HG03575 (cell line): ENCODE measurements at regions not wholly inside any gene's neighbourhood (a gene's known extent, or its start where the extent isn't known, plus 50 kb on each side); places are given as distances from the start of the nearest gene placed in this dataset.
A peak's percentile ranks its signal among the peaks of the same experiment; 100 is the strongest.
"Not testable (repeated sequence)": the region's sequence is repeated elsewhere in the genome, so short reads cannot be mapped to it uniquely, and the experiment has no call there.

Experiments
- ATAC-seq: cut with Tn5 transposase; IDR thresholded peaks from one replicate; pipeline ENCODE4 v1.9.1; 2021; ENCODE audit not compliant: unreplicated experiment, insufficient number of reproducible peaks, low FRiP score; ENCODE audit errors: extremely low read depth

GRCh38 chr4:3941735-3942522 is 175.7 kb downstream of the ADRA2C start:
- not testable (repeated sequence) for ATAC-seq

DNA sequence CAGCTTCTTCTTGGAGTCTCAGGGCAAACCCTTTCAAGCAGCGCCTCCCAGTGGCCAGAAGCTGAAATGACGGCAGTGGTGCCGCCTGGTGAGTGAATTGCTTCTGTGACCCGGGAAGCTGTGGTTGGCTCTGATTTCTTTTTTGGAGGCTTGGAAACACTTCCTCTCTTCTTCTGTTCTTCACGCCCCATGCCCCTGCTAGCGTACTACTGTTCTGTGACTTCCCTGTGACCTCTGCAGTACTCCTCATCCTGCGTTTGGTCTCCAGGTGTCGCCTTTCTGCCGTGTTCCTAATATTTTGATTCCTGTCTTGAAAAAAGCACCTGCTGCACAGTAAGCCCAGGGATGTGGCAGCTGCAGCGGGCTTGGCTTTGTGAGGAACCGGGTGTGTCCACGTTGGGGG is 176.4 kb downstream of the ADRA2C start:
- ATAC-seq, result not testable (repeated sequence)

DNA sequence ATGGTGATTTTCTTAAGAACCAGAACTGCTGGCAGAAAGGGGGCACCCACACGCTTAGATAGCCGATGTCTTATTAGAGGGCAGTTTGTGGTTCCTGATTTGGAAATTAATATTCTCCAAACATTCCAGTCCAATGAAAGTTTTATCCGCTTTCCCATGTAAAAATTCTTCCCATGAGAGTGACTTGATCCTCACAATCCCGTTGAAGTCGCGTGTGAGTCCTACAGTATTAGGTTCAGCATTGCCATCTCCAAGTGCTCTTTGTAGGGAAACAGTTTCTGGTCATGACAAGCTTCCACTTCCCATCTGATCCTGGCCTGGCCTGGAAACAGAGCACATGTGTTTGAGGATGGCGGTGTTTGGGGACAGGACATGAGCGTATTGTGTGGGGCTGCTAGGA is 176.9 kb downstream of the ADRA2C start:
- not testable (repeated sequence) for ATAC-seq

DNA sequence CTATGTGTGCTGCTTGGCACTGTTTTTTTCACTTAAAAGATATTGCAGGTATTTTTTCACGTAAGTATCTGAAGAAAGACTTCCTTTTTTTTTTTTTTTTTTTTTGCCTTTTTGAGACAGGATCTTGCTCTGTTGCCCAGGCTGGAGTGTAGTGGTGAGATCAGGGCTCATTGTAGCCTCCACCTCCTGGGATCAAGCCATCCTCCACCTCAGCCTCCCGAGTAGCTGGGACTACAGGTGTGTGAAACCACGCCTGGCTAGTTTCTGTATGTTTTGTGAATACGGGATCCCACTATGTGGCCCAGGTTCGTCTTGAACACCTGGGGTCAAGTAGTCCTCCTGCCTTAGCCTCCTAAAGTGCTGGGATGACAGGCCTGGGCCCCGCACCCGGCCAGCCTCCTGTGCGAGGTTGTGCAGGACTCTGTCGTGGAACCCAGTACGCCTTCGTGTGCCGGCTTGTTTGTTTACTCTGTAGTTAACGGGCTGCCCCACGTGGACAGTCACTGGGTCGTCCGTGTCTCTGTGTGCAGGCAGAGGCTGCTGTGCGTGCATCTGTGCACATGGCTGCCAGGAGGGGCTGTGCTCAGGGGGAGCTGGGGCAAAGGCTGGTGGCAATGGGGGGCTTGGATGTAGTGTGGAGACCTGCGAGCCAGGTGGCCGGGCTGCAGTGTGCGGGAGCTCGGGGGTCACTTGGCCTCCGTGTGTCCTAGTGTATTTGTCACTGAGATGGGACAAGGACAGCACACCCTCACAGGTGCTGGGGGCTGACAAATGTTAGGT is 179.5 kb downstream of the ADRA2C start:
- ATAC-seq, result no peak

DNA sequence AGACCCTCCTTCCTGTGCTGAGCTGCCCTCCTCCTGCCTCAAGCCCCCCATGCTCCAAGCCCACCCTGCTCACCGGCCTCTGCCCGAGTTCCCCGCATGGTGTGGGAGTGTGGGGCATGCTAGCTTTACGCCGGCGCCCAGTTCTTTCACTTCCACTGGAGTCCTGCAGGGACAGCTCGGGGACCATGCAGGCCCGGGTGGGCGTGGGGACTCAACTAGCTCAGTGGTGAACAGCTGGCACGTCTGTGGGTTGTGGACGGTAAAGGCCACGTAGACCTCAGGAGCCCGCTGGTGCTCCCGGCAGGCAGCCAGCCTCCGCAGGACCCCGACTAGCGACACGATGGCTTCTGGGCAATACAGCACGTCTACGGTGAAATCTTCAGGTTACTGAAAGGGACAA is 180.4 kb downstream of the ADRA2C start:
- not testable (repeated sequence) for ATAC-seq

DNA sequence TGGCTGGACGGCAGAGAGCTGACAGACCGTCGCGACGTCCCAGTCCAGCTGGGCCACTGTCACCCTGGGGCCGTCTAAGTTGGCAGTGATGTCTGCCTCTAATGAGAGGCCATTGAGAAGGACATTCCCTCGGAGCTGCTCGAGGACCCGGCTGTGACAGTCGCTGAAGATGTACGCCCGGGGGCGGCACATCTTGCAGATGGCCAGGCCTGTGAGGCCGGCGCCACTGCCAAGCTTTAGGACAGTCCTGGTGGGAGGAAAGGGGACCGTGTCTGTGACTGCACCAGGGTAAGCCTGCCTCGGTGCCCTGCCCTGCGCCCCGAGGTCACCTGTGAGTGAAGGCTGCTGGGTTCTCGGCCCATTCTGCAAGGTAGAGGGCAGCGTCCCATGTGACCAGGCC is 181.6 kb downstream of the ADRA2C start:
- ATAC-seq, result not testable (repeated sequence)

DNA sequence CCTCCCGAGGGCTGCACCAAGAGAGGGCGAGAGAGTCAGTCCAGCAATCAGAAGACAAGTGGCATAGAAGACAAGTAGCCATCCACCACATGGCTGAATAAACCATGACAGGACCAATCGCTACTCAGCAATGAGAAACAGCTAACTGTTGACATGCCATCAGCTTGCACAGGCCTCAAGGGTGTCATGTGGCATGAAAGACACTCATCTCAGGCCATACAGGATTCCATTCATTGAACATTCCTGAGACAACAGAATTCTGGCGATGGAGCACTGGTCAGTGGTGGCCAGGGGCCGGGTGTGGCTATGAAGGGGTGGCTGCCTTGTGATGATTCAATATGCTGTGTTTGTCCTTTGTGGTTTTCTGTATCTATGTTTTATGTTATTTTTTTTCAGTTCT is 182.0 kb downstream of the ADRA2C start:
- ATAC-seq, result not testable (repeated sequence)

GRCh38 chr4:3949916-3950315 is 183.7 kb downstream of the ADRA2C start:
- ATAC-seq, result not testable (repeated sequence)

DNA sequence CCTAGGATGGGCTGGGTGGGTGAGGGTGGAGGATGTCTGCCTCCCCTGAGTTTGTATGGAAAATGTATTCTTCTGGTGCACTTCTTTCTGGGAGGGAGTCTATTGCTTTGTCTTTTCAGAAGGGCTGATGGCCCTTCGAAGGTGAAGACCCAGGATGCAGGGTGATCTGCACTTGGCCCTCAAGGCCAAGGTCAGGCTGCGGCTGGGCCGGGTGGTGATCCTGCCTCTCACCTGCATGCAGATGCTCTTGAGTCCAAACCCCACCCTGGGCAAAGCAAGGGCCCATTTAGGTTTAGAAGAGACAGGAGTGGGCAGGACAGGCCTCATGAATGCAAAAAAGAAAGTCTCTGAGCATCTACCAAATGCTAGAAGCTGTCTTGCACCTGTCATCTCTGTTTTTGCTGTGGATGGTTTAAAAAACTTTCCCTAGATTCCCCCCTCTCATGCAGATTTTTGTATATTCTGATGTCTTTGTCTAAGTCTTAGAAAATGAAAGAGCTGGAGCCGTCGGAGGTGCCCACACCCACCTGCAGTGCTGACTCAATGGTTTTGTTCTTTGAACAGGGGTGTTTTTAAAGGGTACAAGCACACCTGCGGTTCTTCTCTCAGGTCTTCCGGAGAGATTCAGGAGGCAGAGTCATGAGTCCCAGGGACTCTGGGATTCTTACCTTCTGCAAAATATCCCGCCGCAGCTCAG is 186.4 kb downstream of the ADRA2C start:
- not testable (repeated sequence) for ATAC-seq

- ATAC-seq, result not testable (repeated sequence)
Observed at GRCh38 chr4:3953140-3953489, 186.9 kb downstream of the ADRA2C start.

DNA sequence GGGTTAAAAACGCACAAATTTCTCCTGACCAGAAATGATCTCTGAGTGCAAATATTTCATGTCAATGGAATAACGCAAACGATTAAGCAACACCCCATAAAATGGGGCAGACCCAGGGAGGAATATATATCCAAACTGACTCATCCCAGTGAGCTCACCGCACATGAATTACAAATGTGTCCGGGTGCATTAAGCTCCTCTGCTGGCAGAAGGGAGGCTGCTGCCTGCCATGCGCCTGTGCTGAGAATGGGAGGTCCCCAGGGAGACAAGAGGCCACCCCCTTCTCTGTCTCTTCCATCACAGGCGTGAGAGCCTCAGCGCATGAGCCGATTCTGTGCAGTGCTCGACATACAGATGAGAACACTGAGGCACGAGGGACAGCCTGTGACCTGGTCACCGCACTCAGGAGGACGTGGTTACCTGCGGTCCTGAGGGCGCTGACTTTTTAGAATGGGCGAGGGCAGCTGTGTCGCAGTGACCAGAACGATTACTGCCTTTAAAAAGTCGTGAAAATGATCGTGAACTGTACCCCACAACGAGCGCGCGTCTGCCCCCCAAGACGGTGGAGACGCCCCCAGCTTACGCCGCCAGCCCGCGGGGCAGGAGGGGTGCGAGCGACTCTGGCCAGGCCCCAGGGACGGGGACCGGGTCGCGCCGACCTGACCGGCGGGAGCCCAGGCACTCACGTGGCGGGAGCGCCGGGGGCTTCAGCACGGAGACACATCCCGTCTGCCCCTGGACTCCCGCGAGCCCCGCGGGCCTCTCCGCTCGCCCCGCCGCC is 188.5 kb downstream of the ADRA2C start:
- not testable (repeated sequence) for ATAC-seq

DNA sequence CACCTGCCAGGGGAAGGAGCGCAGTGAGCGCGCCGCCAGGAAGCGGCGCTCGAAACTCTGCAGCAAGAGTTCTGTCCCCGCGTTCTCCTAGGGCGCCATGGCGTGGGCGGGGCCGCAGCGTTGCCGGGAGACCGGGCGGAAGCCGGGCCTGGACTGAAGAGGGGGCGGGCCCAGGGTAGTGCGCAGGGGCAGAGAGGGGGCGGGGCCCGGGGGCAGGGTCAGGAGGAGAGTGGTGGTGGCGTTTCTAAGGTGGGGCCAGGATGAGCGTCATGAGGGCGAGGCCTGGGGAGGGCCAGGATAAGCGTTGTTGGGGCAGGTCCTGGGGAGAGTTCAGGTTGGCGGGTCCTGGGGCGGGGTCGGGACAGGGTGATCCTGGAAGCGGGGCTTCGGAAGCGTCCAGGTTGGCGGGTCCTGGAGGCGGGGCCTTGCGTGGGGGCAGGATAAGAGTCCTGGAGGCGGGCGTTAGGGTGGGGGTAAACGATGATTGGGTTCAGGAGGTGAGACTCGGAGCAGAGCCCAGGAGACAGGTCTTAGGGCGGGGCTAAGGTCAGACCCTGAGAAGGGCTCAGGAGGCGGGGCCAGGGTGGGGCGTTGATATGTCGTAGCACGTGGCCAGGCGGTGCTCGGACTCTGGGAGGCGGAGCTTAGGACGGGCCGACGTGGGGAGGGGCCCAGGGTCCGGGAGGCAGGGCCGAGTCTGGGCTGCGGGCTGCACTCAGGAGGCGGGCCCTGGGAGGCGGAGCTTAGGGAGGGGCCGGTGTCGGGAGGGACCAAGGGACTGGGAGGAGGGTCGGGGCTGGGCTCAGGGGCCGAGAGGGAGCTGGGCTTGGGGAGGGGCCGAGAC is 189.4 kb downstream of the ADRA2C start:
- ATAC-seq, result peak; percentile 81

GRCh38 chr4:3956165-3956867 is 190.1 kb downstream of the ADRA2C start:
- not testable (repeated sequence) for ATAC-seq

DNA sequence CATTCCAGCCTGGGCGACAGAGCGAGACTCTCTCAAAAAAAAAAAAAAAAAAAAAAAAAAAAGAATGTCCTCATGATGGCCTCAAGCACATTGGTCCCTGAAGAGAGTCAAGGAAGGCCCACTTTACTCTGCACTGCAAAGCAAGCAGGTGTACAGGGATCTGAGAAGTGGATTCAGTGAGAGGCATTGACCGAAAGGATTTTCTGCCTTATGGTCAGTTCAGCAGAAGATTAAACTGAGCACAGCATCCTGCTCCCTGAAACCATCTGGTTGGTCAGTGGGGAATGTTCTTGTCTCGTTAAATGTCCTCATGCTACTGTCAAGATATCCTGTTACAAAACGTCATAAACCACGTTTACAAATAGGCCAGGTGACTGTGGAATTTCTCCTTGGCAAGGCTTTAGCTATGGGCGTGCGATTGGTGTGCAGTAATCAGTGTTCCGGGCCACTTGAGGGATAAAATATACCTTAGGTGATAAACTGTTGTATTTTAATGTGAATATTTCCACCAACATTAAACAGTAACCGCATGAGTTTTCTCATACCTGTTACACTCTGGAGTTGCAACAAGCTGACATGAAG is 195.0 kb downstream of the ADRA2C start:
- ATAC-seq, result not testable (repeated sequence)

DNA sequence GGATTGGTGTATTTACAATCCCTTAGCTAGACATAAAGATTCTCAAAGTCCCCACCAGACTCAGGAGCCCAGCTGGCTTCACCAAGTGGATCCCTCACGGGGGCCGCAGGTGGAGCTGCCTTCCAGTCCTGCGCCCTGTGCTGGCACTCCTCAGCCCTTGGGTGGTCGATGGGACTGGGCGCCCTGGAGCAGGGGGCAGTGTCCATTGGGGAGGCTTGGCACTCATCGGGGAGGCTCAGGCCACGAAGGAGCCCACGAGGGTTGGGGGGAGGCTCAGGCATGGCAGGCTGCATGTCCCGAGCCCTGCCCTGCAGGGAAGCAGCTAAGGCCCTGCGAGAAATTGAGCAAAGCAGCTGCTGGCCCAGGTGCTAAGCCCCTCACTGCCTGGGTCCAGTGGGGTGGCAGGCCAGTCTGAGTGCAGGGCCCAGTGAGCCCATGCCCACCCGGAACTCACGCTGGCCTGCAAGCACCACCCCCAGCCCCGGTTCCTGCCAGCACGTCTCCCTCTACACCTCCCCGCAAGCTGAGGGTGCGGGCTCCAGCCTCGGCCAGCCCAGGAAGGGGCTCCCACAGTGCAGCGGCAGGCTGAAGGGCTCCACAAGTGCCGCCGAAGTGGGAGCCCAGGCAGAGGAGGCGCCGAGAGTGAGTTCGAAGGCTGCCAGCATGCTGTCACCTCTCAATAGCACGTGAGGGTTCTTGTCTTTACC is 198.5 kb downstream of the ADRA2C start:
- not testable (repeated sequence) for ATAC-seq

- ATAC-seq, result not testable (repeated sequence)
Observed at GRCh38 chr4:3967204-3967603, 201.0 kb downstream of the ADRA2C start.

- not testable (repeated sequence) for ATAC-seq
Observed at GRCh38 chr4:3972626-3973025, 206.4 kb downstream of the ADRA2C start.
